Hippocampal formation (tissue), 2 donors: ENCODE measurements at regions not wholly inside any gene's neighbourhood (a gene's known extent, or its start where the extent isn't known, plus 50 kb on each side); places are given as distances from the start of the nearest gene placed in this dataset.
A peak's percentile ranks its signal among the peaks of the same experiment; 100 is the strongest.

Experiments used
- DNase-seq, 2 donors: peaks; one replicate each; lab custom pipeline; 2025; lab: John Stamatoyannopoulos, UW

- no peak for DNase-seq
Observed at GRCh38 chr6:122008101-122008999, 391.1 kb upstream of the HSF2 start.

DNA sequence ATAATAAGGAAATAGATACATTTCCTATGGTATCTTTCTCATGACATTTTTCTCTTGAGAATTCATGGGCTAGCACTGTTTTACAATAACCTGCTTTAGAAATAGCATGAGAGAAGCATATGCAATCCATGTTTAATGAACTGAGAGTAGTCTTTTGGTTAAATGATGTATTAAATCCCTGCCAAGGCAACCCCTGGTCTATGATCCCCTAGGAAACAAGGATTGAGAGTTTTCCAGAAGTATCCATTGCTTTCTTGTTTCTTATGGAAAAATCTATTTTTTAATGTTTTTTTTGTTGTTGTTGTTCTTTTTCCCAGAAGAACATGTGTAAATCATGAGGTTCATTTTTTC, 390.5 kb upstream of the HSF2 start:
- DNase-seq = no peak

- no peak for DNase-seq
Observed at GRCh38 chr6:122012578-122012977, 386.9 kb upstream of the HSF2 start.

GRCh38 chr6:122014961-122015360, 384.5 kb upstream of the HSF2 start:
- DNase-seq = no peak

DNA sequence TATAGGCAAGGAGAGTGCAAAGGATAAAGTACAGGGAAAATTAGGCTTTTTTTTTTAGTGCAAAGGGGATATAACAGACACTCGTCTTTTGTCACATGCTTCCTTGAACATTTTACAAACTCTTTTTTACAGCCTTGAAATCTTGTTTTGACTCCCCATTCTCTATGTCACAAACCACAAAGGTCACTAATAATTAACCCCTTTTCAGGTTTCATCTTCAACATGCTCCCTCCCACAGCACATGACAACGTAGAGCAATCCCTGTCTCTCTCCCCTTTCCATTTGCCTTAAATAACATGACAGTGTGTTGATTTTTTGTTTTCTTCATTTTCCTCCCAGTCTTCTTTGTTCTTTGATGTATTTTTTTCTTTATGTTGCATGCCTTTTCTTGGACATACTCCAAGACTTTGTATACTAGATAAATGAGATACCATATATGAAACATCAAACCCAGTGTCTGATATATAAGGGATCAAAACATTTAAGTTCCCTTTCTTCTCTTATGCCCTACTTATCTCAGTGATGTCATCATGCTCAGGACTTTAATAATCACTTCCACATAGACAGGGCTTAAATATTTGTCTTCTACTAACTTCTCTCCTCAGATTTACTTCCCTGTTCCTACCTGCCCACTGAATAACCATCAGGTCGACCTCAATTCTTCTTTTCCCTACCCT, 378.7 kb upstream of the HSF2 start:
- no peak for DNase-seq

- DNase-seq = no peak
Observed at GRCh38 chr6:122025104-122025503, 374.3 kb upstream of the HSF2 start.

GRCh38 chr6:122026582-122027369, 372.7 kb upstream of the HSF2 start:
- DNase-seq = no peak

- no peak for DNase-seq
Observed at GRCh38 chr6:122028933-122029522, 370.4 kb upstream of the HSF2 start.

DNA sequence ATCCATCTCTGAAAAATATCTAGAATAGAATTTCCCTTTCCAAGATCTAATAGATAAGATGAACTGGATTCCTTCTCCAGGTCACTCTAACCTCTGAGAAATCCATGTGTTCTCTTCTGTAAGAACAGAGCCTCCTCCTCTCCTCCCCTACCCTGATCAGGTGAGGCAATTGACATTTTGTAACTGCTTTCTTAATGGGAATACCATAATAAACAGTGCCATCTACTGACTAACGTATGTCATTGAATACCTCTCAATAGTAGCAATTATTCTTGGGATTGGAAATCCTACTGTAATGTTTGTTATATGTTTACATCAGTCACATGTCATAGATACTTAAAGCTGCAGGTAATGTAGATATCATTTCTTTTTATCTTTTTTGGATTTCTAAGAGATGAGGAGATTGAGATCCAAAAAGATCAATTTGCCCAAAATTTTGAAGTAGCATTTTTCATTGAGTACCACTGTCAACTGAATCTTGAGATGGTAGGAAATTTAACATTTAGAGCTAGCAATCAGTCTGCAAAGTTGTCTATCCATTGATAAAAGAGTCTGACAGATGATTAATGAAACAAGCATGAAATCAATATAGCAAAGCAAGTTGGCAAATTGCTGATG, 365.8 kb upstream of the HSF2 start:
- DNase-seq = peak in 1 of 2 donors; percentile 57

DNA sequence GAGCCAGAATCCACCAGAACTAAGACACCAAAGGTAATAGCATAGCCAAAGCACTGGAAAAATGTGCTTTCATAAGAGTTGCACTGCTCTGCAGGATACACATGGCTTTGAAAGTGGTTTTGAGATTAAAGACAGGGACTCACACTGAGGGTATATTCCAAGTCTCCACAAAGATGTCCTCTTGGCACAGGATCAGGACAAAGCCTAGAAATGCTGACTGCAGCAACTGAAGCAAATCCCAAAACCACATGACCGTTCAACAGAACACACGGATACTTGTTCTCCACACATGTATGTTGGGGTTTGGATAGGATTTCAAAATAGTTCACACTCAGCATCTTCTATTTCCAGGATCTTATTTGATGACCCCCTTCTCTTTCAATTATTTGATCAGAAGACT, 364.3 kb upstream of the HSF2 start:
- no peak for DNase-seq

- no peak for DNase-seq
Observed at GRCh38 chr6:122040261-122040660, 359.2 kb upstream of the HSF2 start.

GRCh38 chr6:122042380-122042779, 357.1 kb upstream of the HSF2 start:
- DNase-seq = no peak

- DNase-seq = no peak
Observed at GRCh38 chr6:122042960-122043735, 356.3 kb upstream of the HSF2 start.

DNA sequence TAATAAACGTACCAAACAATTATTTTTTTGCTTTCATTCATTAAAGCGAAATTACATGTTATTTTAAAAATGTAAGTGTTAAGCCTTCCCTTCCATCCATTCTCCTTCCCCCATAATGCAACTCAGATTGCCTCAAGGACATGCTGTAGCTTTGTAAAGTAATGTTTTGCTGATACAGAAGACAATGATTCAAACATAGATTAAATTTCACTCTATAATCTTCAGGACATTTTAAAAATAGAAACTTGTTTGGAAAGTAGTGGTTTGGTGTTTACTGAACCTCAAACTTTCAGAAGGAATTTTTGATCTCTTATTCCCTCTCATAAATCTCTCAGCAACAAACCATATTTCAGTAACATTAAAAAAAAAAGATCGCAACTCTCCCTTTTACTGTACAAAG, 350.9 kb upstream of the HSF2 start:
- DNase-seq = no peak

DNA sequence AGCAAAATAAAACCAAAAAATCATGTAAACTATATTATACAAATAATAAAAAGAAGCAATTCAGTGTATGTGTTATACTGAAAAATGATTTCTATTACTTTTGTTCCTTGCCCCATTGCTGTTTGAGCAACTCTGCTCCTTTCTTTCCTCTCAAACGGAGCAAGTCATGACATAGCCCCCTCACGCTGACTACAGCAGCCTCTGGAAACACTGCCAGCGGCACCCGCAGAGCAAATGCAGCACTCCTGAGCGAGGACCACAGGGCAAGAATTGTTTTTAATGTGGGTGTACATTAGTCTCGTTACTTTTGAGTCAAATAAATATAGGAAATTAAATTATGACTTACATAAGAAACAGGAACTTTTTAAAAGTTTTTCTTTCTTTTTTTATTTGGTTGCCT, 350.1 kb upstream of the HSF2 start:
- DNase-seq = no peak

DNA sequence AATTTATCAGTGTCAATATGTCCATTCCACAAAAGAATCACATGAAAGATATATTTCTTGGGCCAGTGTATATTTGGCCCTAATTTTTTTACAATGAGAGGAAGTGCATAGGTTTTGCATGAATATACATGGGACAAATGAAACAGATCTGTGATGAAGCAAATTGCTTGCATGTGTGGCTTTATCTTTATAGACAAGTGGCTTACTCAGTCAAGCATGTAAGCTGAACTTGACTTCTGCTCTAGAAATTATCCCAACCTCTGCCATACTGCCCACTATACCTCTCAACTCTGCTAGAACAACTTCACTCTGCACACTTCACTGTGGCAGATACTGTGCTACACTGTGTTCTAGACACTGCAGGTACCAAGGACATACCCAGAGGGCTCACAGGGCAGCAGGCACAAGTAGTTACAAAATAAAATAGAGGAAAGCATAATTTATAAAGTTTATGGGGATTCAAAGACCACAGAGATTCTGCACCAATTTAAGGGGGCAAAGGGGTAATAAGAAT, 349.2 kb upstream of the HSF2 start:
- no peak for DNase-seq

GRCh38 chr6:122052346-122052900, 347.0 kb upstream of the HSF2 start:
- DNase-seq = no peak

GRCh38 chr6:122059918-122060317, 339.5 kb upstream of the HSF2 start:
- no peak for DNase-seq

DNA sequence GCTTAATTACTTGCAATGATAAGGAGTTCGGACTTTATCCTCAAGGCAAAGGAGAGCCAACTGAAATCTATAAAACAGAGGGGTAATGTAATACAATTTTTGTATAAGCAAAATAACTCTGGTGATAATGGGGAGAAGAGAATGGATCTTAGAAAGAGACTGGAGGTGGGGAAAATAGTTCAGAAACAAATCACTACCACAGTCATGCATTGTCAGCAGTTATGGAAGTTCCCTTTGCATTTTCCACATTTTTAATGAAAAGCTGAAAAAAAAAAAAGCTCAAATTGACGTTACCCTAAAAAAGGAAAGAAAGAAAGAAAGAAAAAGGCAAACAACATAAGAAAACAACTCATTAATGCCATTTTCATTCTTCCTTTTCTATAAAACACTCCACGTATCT, 337.6 kb upstream of the HSF2 start:
- no peak for DNase-seq

- DNase-seq = no peak
Observed at GRCh38 chr6:122063076-122063475, 336.4 kb upstream of the HSF2 start.

- no peak for DNase-seq
Observed at GRCh38 chr6:122063761-122064160, 335.7 kb upstream of the HSF2 start.
